Stimulated activated CD4-positive, alpha-beta T cell treated with anti-CD3 and anti-CD28 coated beads, TNF-alpha, amount 100 ng/mL, for 24 hours (primary cell): ENCODE measurements at regions not wholly inside any gene's neighbourhood (a gene's known extent, or its start where the extent isn't known, plus 50 kb on each side); places are given as distances from the start of the nearest gene placed in this dataset.

ENCODE experiments used
- DNase-seq, 3 experiments: peaks; one replicate each; pipeline ENCODE4 v3.0.0-alpha.2; 2020; ENCODE audit warnings: low read depth in 3 of 3

- DNase-seq = no peak
Measured at GRCh38 chr17:63132459-63132911, 166.4 kb downstream of the TANC2 start.

- DNase-seq = no peak
Measured at GRCh38 chr17:63133491-63133890, 167.5 kb downstream of the TANC2 start.

DNA sequence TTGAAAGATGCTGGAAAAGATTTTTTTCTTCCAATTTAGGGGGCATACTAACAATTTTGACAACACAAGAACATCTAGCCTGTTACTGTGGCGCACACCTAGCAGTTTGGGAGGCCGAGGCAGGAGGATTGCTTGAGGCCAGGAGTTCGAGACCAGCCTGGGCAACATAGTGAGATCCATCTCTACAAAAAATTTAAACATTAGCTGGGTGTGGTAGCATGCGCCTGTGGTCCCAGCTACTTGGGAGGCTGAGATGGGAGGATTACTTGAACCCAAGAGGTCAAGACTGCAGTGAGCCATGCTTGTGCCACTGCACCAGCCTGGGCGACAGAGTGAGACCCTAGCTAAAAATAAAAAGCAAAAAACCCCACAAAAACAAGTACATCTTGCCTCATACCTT is 168.8 kb downstream of the TANC2 start:
- no peak for DNase-seq

DNA sequence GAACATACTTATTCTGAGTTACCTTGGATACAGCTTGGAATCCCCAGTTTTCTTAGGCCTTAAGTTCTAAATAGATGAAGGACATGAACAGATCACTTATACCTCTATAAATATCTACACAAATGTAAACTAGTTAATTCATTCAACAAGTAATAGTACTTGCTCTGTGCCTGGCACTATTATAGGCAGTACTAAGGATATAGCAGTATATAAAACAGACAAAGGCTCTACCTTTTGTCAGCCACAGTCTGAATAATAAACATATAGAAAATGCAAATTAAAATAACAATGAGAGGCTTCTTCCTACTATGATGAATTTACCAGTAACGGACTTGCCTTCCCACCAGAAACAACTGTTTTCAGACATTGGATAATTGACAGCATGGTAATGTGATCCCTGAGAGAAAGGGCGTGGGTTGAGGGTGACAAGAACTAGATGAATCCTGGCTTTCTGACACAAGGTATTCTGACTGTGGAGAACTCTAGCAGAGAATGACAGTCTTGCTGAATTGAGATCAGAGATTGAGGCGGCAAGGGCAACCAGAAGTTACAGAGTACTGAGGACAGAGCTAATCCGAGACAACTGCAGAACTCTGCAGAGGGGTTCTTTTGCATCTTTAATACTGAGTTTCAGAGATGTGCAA is 170.5 kb downstream of the TANC2 start:
- no peak for DNase-seq

- no peak for DNase-seq
Measured at GRCh38 chr17:63137163-63137562, 171.1 kb downstream of the TANC2 start.

- no peak for DNase-seq
Measured at GRCh38 chr17:63138713-63139112, 172.7 kb downstream of the TANC2 start.

- no peak for DNase-seq
Measured at GRCh38 chr17:63139356-63139755, 173.3 kb downstream of the TANC2 start.

DNA sequence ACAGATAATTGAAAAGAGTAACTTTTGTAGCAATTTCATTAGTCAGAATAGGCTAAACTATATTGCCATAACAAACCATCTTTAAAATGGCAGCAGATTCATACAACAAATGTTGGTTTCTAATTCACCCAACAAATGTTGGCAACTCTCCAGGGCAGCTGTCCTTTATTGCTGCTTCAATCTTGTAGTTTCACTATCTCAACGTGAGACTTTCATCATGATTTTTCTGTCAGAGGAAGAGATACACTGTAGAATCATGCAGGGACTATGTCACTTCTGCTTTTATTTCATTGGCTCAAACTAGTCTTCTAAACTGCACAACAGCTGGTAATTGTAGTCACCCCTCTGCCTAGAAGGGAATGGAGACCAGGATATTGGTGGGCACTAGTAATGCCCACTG is 174.2 kb downstream of the TANC2 start:
- no peak for DNase-seq

GRCh38 chr17:63142836-63143235 is 176.8 kb downstream of the TANC2 start:
- no peak for DNase-seq

DNA sequence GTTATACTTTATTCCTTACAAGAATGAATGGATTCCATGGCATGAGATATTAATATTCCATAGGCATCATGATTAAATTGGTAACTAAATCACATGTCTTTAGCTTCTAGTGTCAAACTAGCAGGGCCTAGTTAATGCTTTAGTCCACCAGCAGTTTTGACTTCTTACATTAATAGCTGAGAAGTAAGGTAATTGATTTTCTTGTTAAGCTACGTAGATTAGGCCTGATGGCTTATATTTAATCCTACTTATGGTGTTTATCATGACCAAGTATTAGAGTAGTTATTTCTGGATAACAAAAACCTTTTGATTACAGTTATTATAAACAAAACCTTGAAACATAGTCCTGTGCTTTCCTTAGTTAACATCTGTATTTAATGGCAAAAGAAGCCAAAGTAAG is 184.5 kb downstream of the TANC2 start:
- no peak for DNase-seq

- no peak for DNase-seq
Measured at GRCh38 chr17:63150994-63151464, 185.0 kb downstream of the TANC2 start.

GRCh38 chr17:63151941-63152523 is 186.0 kb downstream of the TANC2 start:
- no peak for DNase-seq

DNA sequence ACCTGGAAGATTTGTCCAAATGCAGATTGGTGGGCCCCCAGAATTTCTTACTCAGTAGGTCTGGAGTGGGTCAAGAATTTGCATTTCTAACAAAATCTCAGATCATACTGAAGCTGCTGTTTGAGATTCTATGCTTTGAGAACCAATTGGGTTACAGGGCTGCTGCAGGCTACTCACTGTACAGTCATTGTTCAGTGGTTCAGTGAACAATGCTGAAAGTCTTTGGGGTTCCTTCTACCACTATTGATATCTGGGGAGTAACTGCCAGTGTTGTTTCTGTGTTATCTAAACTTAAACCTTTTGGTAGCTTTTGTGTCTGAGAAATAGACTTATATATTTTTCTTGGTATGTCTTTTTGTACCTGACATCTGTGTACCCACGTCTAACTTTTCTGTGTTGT is 187.5 kb downstream of the TANC2 start:
- no peak for DNase-seq

- DNase-seq = no peak
Measured at GRCh38 chr17:63154586-63155244, 188.7 kb downstream of the TANC2 start.

GRCh38 chr17:63156986-63157385 is 191.0 kb downstream of the TANC2 start:
- no peak for DNase-seq

- no peak for DNase-seq
Measured at GRCh38 chr17:63162406-63163157, 196.5 kb downstream of the TANC2 start.

- no peak for DNase-seq
Measured at GRCh38 chr17:63163158-63163520, 197.1 kb downstream of the TANC2 start.

GRCh38 chr17:63165400-63165799 is 199.4 kb downstream of the TANC2 start:
- no peak for DNase-seq

- no peak for DNase-seq
Measured at GRCh38 chr17:63170795-63171194, 204.8 kb downstream of the TANC2 start.

DNA sequence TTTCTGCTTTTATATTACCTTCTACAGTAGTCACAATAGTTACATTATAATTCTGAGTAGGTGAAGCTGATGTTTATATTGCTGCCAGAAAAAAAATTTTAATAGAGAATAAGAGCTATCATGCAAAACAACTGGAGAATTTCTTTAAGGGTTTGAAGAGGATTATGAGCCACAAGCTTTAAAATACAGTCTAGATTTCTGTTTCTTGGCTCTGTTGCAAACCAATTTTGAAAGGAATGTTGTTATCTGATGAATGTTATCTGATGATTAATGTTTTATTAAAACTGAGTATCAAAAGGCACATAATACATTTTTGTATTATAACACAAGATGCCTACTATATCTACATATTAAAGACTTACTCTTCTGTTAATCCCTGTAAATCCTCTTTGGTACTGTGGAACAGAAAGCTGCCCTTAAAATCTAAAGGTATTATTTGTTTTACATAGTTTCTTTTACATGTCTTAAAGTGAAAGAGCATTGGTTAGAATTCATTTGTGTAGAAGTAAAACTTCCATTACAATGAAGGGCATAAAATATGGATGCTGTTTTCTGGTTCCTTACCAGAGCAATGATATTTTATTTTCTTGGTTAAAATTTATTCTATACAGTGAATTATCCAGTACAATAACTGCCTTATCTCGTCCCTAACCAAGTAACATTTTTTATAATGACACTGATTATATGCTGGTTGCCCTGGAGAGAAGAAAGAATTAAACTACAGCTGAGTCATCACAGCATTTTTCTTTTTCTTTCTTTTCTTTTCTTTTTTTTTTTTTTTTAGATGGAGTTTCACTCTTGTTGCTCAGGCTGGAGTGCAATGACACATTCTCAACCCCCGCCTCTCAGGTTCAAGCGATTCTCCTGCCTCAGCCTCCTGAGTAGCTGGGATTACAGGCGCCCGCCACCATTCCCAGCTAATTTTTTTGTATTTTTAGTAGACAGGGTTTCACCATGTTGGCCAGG is 205.7 kb downstream of the TANC2 start:
- no peak for DNase-seq

DNA sequence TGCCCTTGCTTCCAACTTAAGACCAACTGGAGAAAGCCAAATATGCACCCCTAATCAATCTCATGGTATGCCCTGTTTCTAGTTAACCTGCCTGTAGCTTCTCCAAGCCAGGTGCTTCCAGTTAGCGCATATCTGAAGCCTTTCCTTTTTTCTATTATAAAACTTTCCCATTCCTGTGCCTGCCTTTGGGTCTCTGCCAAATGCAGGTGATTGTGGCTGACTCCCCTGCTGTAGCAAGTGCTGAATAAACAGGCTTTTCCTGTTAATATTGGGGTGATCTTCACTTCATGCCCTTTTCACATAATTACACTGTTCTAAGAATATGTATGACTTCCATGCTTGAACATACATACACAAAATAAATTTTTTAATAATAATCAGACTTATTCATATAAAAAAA is 207.4 kb downstream of the TANC2 start:
- DNase-seq = no peak
